HepG2 (cell line): ENCODE measurements at regions not wholly inside any gene's neighbourhood (a gene's known extent, or its start where the extent isn't known, plus 50 kb on each side); places are given as distances from the start of the nearest gene placed in this dataset.

Experiments used
- AKAP8 ChIP-seq: sonication (generic); formaldehyde crosslinking; IDR thresholded peaks from 2 replicates; pipeline ENCODE4 v1.5.1; 2020; ENCODE audit warnings: mild to moderate bottlenecking, missing genetic modification reagents
- BCL3 ChIP-seq: sonication (generic); formaldehyde crosslinking; IDR thresholded peaks from 2 replicates; pipeline ENCODE4 v1.5.1; 2020; ENCODE audit warnings: mild to moderate bottlenecking, missing genetic modification reagents, moderate library complexity
- DPF2 ChIP-seq: sonication (generic); formaldehyde crosslinking; IDR thresholded peaks from 2 replicates; pipeline ENCODE4 v1.4.0; 2020; ENCODE audit warnings: mild to moderate bottlenecking, low read depth, missing genetic modification reagents, borderline replicate concordance
- ESRRA ChIP-seq: sonication (generic); formaldehyde crosslinking; IDR thresholded peaks from 2 replicates; pipeline ENCODE4 v1.5.1; 2020; ENCODE audit warnings: mild to moderate bottlenecking, low read depth, missing genetic modification reagents
- FOXJ3 ChIP-seq: sonication (generic); formaldehyde crosslinking; IDR thresholded peaks from 2 replicates; pipeline ENCODE4 v1.4.0; 2020; ENCODE audit warnings: missing genetic modification reagents, mild to moderate bottlenecking, borderline replicate concordance
- GMEB1 ChIP-seq: sonication (generic); formaldehyde crosslinking; IDR thresholded peaks from 2 replicates; pipeline ENCODE4 v1.5.1; 2020; ENCODE audit warnings: missing genetic modification reagents, mild to moderate bottlenecking, borderline replicate concordance
- MTA3 ChIP-seq: sonication (generic); formaldehyde crosslinking; IDR thresholded peaks from 2 replicates; pipeline ENCODE4 v1.4.0; 2020; ENCODE audit warnings: missing genetic modification reagents
- NR2C2 ChIP-seq: sonication (generic); formaldehyde crosslinking; IDR thresholded peaks from 2 replicates; pipeline ENCODE4 v1.4.0; 2020; ENCODE audit warnings: missing genetic modification reagents, mild to moderate bottlenecking, moderate library complexity, borderline replicate concordance
- POLR2A ChIP-seq, 2 experiments: IDR thresholded peaks; 2 replicates each; pipeline ENCODE4 v1.6.1; 2011; ENCODE audit warnings: low read depth in 2 of 2, low read length in 2 of 2, mild to moderate bottlenecking in 1 of 2, moderate library complexity in 1 of 2; ENCODE audit not compliant: insufficient read depth in 1 of 2
- POLR2AphosphoS5 ChIP-seq: IDR thresholded peaks from 2 replicates; pipeline ENCODE4 v1.6.1; 2012; ENCODE audit warnings: low read depth, low read length
- RFX1 ChIP-seq: fragments of 450-650 bp; IDR thresholded peaks from 2 replicates; pipeline ENCODE4 v1.6.1; 2017
- TIGD3 ChIP-seq: sonication (generic); formaldehyde crosslinking; IDR thresholded peaks from 2 replicates; pipeline ENCODE4 v1.5.1; 2020; ENCODE audit warnings: mild to moderate bottlenecking, missing genetic modification reagents, borderline replicate concordance
- ZNF546 ChIP-seq: sonication (generic); formaldehyde crosslinking; conservative IDR thresholded peaks from 2 replicates; pipeline ENCODE4 v1.8.1; 2023; ENCODE audit warnings: mild to moderate bottlenecking, missing genetic modification reagents
- ZUFSP ChIP-seq: sonication (generic); formaldehyde crosslinking; IDR thresholded peaks from 2 replicates; pipeline ENCODE4 v1.9.0; 2021; ENCODE audit warnings: missing genetic modification reagents, mild to moderate bottlenecking, borderline replicate concordance

- TF ChIP-seq ESRRA, result no peak
- no peak for TF ChIP-seq RFX1
- no peak for TF ChIP-seq AKAP8 (CRISPR knock-in tag)
- no peak for TF ChIP-seq FOXJ3 (CRISPR knock-in tag)
- no peak for TF ChIP-seq POLR2A (IDR thresholded peaks at IDR 0.05; ENCODE audit: insufficient read depth in 1 of 2, low read depth in 2 of 2, low read length in 2 of 2)
- TF ChIP-seq NR2C2 (CRISPR knock-in tag), result no peak
- no peak for TF ChIP-seq TIGD3
- TF ChIP-seq DPF2, result no peak
- TF ChIP-seq BCL3, result no peak
- no peak for TF ChIP-seq ZUFSP (CRISPR knock-in tag)
- no peak for TF ChIP-seq POLR2AphosphoS5
- TF ChIP-seq MTA3 (CRISPR knock-in tag), result no peak
- no peak for TF ChIP-seq GMEB1 (CRISPR knock-in tag)
- TF ChIP-seq ZNF546 (CRISPR knock-in tag), result no peak
Measured at GRCh38 chrX:69107231-69107739, 58.0 kb downstream of the PJA1 start.
